A549 (cell line): ENCODE measurements at regions not wholly inside any gene's neighbourhood (a gene's known extent, or its start where the extent isn't known, plus 50 kb on each side); places are given as distances from the start of the nearest gene placed in this dataset.

Experiments
- CBX8 ChIP-seq: fragments of 200-600 bp; sonication (generic); IDR thresholded peaks from 2 replicates; pipeline ENCODE4 v1.6.1; 2016
- CHD2 ChIP-seq: fragments of 150-350 bp; IDR thresholded peaks from 2 replicates; pipeline ENCODE4 v1.6.1; 2014; ENCODE audit warnings: low read length; ENCODE audit not compliant: partially characterized antibody
- HOXA7 ChIP-seq: fragments of 250-450 bp; sonication (Bioruptor Pico); IDR thresholded peaks from 2 replicates; pipeline ENCODE4 v1.5.0; 2020; ENCODE audit warnings: mild to moderate bottlenecking, moderate library complexity
- JUN ChIP-seq, 2 experiments: fragments of >200 bp; sonication (Bioruptor Twin); formaldehyde crosslinking; IDR thresholded peaks; 2 replicates in 1 of 2; 3 replicates in 1 of 2; pipeline ENCODE4 v1.6.1; 2016 to 2017
- MYC ChIP-seq: IDR thresholded peaks from 2 replicates; pipeline ENCODE4 v1.6.1; 2012; ENCODE audit warnings: mild to moderate bottlenecking, inconsistent platforms, low read length, improper control_type of control experiment, borderline replicate concordance
- POLR2A ChIP-seq: IDR thresholded peaks from 2 replicates; pipeline ENCODE4 v1.6.1; 2012; ENCODE audit warnings: mild to moderate bottlenecking, low read length
- POLR2AphosphoS2 ChIP-seq: conservative IDR thresholded peaks from 2 replicates; pipeline ENCODE4 v1.6.1; 2012; ENCODE audit warnings: low read length, improper control_type of control experiment, inconsistent platforms
- RAD21 ChIP-seq, 2 experiments: fragments of >200 bp in 1 of 2; sonication (Bioruptor Twin) in 1 of 2; formaldehyde crosslinking in 1 of 2; IDR thresholded peaks in 1 of 2; conservative IDR thresholded peaks in 1 of 2; 2 replicates in 1 of 2; 3 replicates in 1 of 2; pipeline ENCODE4 v1.6.1; 2012 to 2018; ENCODE audit warnings: inconsistent platforms in 1 of 2
- SREBF2 ChIP-seq: fragments of 450-650 bp; IDR thresholded peaks from 2 replicates; pipeline ENCODE4 v1.6.1; 2014; ENCODE audit warnings: mild to moderate bottlenecking, moderate library complexity
- ZFP36 ChIP-seq: fragments of 450-650 bp; IDR thresholded peaks from 2 replicates; pipeline ENCODE4 v1.6.1; 2014; ENCODE audit warnings: borderline replicate concordance; ENCODE audit not compliant: partially characterized antibody
- TF ChIP-seq, protein P1 (sequence below): fragments of >200 bp; sonication (Bioruptor Twin); formaldehyde crosslinking; IDR thresholded peaks from 3 replicates; pipeline ENCODE4 v1.5.1; 2016
- TF ChIP-seq, protein P2 (sequence below): fragments of 150-350 bp; IDR thresholded peaks from 2 replicates; pipeline ENCODE4 v1.6.1; 2014; ENCODE audit warnings: low read depth, mild to moderate bottlenecking, low read length
- TF ChIP-seq, protein P3 (sequence below): fragments of 450-650 bp; IDR thresholded peaks from 2 replicates; pipeline ENCODE4 v1.6.1; 2014; ENCODE audit warnings: antibody characterized with exemption

DNA sequence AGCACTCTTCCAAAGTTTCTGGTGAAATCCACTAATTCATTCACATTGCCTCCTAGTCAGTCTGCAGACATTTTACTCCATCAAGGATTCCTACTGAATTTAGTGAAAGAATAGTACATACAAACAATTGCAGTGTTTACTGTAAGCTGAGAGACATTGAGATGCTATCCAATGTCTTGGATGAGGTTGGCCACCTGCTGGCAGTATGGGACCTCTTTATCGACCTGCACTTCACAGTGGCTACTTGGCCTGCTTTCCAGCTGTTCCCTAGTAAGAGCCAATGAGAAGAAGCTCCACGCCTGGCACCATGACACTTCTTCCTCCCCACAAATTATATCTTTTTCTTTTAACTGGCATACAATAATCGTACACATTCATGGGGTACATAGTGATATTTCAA, 51.5 kb upstream of the LRIF1 start:
- TF ChIP-seq CHD2 (no peak), CBX8 (no peak), SREBF2 (no peak), HOXA7 (CRISPR knock-in tag) (no peak), RAD21 (conservative IDR thresholded peaks at IDR 0.05 in 1 of 2, IDR thresholded peaks at IDR 0.05 in 1 of 2) (no peak), POLR2A (no peak), ZFP36 (no peak), JUN (IDR thresholded peaks at IDR 0.05) (no peak), POLR2AphosphoS2 (no peak), MYC (no peak)
- TF ChIP-seq, protein P1, sequence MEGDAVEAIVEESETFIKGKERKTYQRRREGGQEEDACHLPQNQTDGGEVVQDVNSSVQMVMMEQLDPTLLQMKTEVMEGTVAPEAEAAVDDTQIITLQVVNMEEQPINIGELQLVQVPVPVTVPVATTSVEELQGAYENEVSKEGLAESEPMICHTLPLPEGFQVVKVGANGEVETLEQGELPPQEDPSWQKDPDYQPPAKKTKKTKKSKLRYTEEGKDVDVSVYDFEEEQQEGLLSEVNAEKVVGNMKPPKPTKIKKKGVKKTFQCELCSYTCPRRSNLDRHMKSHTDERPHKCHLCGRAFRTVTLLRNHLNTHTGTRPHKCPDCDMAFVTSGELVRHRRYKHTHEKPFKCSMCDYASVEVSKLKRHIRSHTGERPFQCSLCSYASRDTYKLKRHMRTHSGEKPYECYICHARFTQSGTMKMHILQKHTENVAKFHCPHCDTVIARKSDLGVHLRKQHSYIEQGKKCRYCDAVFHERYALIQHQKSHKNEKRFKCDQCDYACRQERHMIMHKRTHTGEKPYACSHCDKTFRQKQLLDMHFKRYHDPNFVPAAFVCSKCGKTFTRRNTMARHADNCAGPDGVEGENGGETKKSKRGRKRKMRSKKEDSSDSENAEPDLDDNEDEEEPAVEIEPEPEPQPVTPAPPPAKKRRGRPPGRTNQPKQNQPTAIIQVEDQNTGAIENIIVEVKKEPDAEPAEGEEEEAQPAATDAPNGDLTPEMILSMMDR = no peak
- TF ChIP-seq, protein P2, sequence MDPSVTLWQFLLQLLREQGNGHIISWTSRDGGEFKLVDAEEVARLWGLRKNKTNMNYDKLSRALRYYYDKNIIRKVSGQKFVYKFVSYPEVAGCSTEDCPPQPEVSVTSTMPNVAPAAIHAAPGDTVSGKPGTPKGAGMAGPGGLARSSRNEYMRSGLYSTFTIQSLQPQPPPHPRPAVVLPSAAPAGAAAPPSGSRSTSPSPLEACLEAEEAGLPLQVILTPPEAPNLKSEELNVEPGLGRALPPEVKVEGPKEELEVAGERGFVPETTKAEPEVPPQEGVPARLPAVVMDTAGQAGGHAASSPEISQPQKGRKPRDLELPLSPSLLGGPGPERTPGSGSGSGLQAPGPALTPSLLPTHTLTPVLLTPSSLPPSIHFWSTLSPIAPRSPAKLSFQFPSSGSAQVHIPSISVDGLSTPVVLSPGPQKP = no peak
- TF ChIP-seq, protein P3, sequence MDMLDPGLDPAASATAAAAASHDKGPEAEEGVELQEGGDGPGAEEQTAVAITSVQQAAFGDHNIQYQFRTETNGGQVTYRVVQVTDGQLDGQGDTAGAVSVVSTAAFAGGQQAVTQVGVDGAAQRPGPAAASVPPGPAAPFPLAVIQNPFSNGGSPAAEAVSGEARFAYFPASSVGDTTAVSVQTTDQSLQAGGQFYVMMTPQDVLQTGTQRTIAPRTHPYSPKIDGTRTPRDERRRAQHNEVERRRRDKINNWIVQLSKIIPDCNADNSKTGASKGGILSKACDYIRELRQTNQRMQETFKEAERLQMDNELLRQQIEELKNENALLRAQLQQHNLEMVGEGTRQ = no peak
